ENCODE measurements at regions not wholly inside any gene's neighbourhood (a gene's known extent, or its start where the extent isn't known, plus 50 kb on each side); places are given as distances from the start of the nearest gene placed in this dataset.

GRCh38 chr13:74675972-74676371, 541.8 kb upstream of the KLF12 start:
- TF ChIP-seq CEBPB (IDR thresholded peaks at IDR 0.05) (no peak), FOXM1 (IDR thresholded peaks at IDR 0.05; ENCODE audit: borderline replicate concordance, low read depth) (no peak), NFIC (IDR thresholded peaks at IDR 0.05) (no peak), TAF1 (IDR thresholded peaks at IDR 0.05; ENCODE audit: low read depth) (no peak)

DNA sequence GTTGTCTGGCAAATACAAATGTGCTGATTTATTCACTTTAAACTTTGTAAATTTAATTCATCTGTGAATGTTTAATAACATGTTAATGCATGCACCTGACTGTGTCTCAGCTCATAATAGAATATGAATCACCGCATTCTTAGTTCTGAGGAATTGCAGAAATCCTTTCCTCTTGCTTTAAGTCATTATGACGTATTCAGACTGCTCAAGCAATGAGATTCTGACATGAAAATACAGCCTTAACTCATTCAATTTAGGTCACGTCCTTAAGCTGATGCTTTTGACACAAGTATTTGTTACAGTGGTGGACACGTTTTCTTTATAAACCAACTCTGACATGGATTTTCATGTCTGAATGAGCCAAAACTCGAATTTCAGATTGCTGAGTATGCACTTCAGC, 541.0 kb upstream of the KLF12 start:
- TF ChIP-seq USF1 (IDR thresholded peaks at IDR 0.05): no peak
- TF ChIP-seq TCF12 (IDR thresholded peaks at IDR 0.05; ENCODE audit: low read depth): no peak
- TF ChIP-seq ZBTB7A (IDR thresholded peaks at IDR 0.05; ENCODE audit: low read depth): no peak
- no peak for TF ChIP-seq TEAD4 (IDR thresholded peaks at IDR 0.05)
- TF ChIP-seq CREB1 (IDR thresholded peaks at IDR 0.05; ENCODE audit: low read depth): no peak
- no peak for TF ChIP-seq TAF1 (IDR thresholded peaks at IDR 0.05; ENCODE audit: low read depth)
- TF ChIP-seq EP300 (IDR thresholded peaks at IDR 0.05; ENCODE audit: borderline replicate concordance): no peak
- TF ChIP-seq NFIC (IDR thresholded peaks at IDR 0.05): no peak
- TF ChIP-seq, protein P1, sequence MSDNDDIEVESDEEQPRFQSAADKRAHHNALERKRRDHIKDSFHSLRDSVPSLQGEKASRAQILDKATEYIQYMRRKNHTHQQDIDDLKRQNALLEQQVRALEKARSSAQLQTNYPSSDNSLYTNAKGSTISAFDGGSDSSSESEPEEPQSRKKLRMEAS (IDR thresholded peaks at IDR 0.05): no peak
- no peak for TF ChIP-seq FOXM1 (IDR thresholded peaks at IDR 0.05; ENCODE audit: borderline replicate concordance, low read depth)
- no peak for TF ChIP-seq EGR1 (IDR thresholded peaks at IDR 0.05)
- TF ChIP-seq, protein P2, sequence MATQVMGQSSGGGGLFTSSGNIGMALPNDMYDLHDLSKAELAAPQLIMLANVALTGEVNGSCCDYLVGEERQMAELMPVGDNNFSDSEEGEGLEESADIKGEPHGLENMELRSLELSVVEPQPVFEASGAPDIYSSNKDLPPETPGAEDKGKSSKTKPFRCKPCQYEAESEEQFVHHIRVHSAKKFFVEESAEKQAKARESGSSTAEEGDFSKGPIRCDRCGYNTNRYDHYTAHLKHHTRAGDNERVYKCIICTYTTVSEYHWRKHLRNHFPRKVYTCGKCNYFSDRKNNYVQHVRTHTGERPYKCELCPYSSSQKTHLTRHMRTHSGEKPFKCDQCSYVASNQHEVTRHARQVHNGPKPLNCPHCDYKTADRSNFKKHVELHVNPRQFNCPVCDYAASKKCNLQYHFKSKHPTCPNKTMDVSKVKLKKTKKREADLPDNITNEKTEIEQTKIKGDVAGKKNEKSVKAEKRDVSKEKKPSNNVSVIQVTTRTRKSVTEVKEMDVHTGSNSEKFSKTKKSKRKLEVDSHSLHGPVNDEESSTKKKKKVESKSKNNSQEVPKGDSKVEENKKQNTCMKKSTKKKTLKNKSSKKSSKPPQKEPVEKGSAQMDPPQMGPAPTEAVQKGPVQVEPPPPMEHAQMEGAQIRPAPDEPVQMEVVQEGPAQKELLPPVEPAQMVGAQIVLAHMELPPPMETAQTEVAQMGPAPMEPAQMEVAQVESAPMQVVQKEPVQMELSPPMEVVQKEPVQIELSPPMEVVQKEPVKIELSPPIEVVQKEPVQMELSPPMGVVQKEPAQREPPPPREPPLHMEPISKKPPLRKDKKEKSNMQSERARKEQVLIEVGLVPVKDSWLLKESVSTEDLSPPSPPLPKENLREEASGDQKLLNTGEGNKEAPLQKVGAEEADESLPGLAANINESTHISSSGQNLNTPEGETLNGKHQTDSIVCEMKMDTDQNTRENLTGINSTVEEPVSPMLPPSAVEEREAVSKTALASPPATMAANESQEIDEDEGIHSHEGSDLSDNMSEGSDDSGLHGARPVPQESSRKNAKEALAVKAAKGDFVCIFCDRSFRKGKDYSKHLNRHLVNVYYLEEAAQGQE (IDR thresholded peaks at IDR 0.05; ENCODE audit: low read depth): no peak
- TF ChIP-seq CEBPB (IDR thresholded peaks at IDR 0.05): no peak
- no peak for TF ChIP-seq YY1 (IDR thresholded peaks at IDR 0.05; ENCODE audit: low read depth)
- no peak for TF ChIP-seq RAD21 (IDR thresholded peaks at IDR 0.05; ENCODE audit: low read depth)

DNA sequence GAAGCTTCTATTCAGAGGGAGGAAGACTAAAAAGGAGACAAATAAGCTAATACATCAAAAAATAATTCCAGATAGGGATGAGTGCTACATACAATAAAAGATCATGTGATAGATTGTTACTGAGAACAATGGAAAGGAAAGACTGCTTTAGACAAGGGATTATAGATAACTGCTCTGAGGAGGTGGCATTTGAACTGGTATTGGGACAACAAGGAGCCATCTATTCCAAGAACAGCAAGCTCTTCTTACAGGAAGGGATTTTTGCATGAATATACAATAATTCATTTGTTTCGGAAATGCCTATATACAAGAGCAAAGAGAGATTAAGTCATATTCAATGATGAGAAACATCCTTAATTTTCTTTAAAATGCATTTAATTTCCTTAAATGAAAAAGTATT, 540.5 kb upstream of the KLF12 start:
- no peak for TF ChIP-seq NFIC (IDR thresholded peaks at IDR 0.05)
- TF ChIP-seq TEAD4 (IDR thresholded peaks at IDR 0.05): no peak
- TF ChIP-seq, protein P2 (IDR thresholded peaks at IDR 0.05; ENCODE audit: low read depth): no peak
- TF ChIP-seq USF1 (IDR thresholded peaks at IDR 0.05): no peak
- no peak for TF ChIP-seq EGR1 (IDR thresholded peaks at IDR 0.05)
- TF ChIP-seq, protein P1 (IDR thresholded peaks at IDR 0.05): no peak
- TF ChIP-seq RAD21 (IDR thresholded peaks at IDR 0.05; ENCODE audit: low read depth): no peak
- no peak for TF ChIP-seq CREB1 (IDR thresholded peaks at IDR 0.05; ENCODE audit: low read depth)

DNA sequence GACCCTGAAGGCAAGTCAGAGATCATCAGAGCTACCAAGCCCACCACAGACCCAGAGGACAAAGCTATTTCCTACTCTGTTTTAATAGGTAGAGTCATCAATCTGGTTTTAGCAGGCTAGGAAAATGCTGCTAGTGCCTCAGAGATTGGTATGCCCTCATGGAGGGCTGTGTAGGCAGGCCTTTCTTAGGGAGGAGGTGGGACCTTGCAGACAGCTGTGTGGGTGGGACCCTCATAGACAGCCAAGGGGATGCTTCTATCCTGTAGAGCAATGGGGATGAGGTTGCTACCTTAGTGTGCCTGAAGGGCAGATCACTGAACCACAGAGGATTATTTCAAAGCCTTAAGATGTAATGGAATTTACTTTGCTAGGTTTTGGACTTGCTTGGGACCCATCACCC, 534.9 kb upstream of the KLF12 start:
- TF ChIP-seq, protein P2 (IDR thresholded peaks at IDR 0.05; ENCODE audit: low read depth): no peak
- TF ChIP-seq FOXM1 (IDR thresholded peaks at IDR 0.05; ENCODE audit: borderline replicate concordance, low read depth): no peak

- TF ChIP-seq TAF1 (IDR thresholded peaks at IDR 0.05; ENCODE audit: low read depth): no peak
These were observed 533.5 kb upstream of the KLF12 start for GRCh38 chr13:74667656-74668203.

DNA sequence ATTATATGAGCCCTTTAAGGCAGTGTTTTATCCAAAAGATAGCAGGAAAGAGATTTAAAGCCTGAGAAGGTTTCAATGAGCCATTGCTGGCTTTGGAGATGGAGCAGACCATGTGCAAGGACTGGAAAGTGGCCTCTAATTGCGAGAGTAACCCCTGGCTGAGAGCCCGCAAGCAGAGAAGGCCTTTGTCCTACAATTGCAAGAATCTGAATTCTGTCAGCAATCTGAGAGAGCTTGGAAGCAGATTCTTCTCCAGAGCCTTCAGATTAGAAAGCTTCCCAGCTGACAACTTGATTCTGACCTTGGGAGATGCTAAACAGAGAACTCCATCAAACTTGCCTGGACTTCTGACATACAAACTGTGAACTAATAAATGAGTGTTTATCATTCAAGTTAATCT, 528.7 kb upstream of the KLF12 start:
- TF ChIP-seq TCF12 (IDR thresholded peaks at IDR 0.05; ENCODE audit: low read depth) (no peak), NFIC (IDR thresholded peaks at IDR 0.05) (no peak)

Measured in Ishikawa (cell line).